8988T (cell line): ENCODE measurements at regions not wholly inside any gene's neighbourhood (a gene's known extent, or its start where the extent isn't known, plus 50 kb on each side); places are given as distances from the start of the nearest gene placed in this dataset.

ENCODE experiments used
- DNase-seq: peaks from one replicate; pipeline ENCODE4 v3.0.0; 2011

GRCh38 chr4:130393231-130393630 lies 1297.3 kb downstream of the C4orf33 start:
- no peak for DNase-seq

- no peak for DNase-seq
These were observed 1297.7 kb downstream of the C4orf33 start for GRCh38 chr4:130393642-130394041.

GRCh38 chr4:130395871-130396270 lies 1299.9 kb downstream of the C4orf33 start:
- DNase-seq, result no peak

GRCh38 chr4:130403221-130403620 lies 1307.3 kb downstream of the C4orf33 start:
- no peak for DNase-seq

GRCh38 chr4:130416228-130416627 lies 1320.3 kb downstream of the C4orf33 start:
- DNase-seq, result no peak

GRCh38 chr4:130419211-130419975 lies 1323.4 kb downstream of the C4orf33 start:
- no peak for DNase-seq

- DNase-seq, result no peak
These were observed 1326.3 kb downstream of the C4orf33 start for GRCh38 chr4:130422261-130422660.

GRCh38 chr4:130424211-130424610 lies 1328.3 kb downstream of the C4orf33 start:
- DNase-seq, result no peak

GRCh38 chr4:130432289-130432688 lies 1336.3 kb downstream of the C4orf33 start:
- DNase-seq, result no peak

GRCh38 chr4:130449741-130450140 lies 1353.8 kb downstream of the C4orf33 start:
- DNase-seq, result no peak

GRCh38 chr4:130468340-130468739 lies 1372.4 kb downstream of the C4orf33 start:
- DNase-seq, result no peak

GRCh38 chr4:130478406-130478805 lies 1382.5 kb downstream of the C4orf33 start:
- DNase-seq, result no peak

- no peak for DNase-seq
These were observed 1383.1 kb downstream of the C4orf33 start for GRCh38 chr4:130479020-130479419.

GRCh38 chr4:130479674-130480073 lies 1383.7 kb downstream of the C4orf33 start:
- no peak for DNase-seq

- DNase-seq, result no peak
These were observed 1388.9 kb downstream of the C4orf33 start for GRCh38 chr4:130484826-130485225.

GRCh38 chr4:130485371-130485770 lies 1389.4 kb downstream of the C4orf33 start:
- DNase-seq, result no peak

- DNase-seq, result no peak
These were observed 1390.2 kb downstream of the C4orf33 start for GRCh38 chr4:130486186-130486585.

GRCh38 chr4:130486841-130487240 lies 1390.9 kb downstream of the C4orf33 start:
- DNase-seq, result no peak

- DNase-seq, result no peak
These were observed 1414.7 kb downstream of the C4orf33 start for GRCh38 chr4:130510661-130511060.

- DNase-seq, result no peak
These were observed 1415.8 kb downstream of the C4orf33 start for GRCh38 chr4:130511776-130512175.

- no peak for DNase-seq
These were observed 1428.1 kb downstream of the C4orf33 start for GRCh38 chr4:130524057-130524456.

- DNase-seq, result no peak
These were observed 1434.6 kb downstream of the C4orf33 start for GRCh38 chr4:130530505-130530904.

GRCh38 chr4:130534651-130535050 lies 1438.7 kb downstream of the C4orf33 start:
- no peak for DNase-seq

- DNase-seq, result no peak
These were observed 1447.0 kb downstream of the C4orf33 start for GRCh38 chr4:130542953-130543352.

GRCh38 chr4:130545171-130545570 lies 1449.2 kb downstream of the C4orf33 start:
- no peak for DNase-seq
